ENCODE measurements at regions not wholly inside any gene's neighbourhood (a gene's known extent, or its start where the extent isn't known, plus 50 kb on each side); places are given as distances from the start of the nearest gene placed in this dataset.

DNA sequence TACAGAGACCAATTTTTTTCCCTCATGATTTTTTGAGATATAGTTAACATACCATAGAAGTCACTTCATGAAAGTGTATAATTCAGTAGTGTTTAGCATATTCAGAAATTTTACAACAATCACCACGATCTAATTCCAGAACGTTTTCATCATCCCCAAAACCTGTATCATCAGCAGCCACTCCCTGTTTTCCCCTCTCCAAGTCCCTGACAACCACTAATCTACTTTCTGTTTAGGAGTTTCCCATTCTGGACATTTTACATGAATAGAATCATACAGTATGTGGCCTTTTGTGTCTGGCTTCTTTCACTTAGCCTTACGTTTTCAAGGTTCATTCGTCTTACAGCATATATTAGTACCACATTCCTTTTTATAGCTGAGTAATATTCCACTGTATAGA is 204.2 kb upstream of the PLD5 start (continued):
- TF ChIP-seq USF1 (IDR thresholded peaks at IDR 0.05; ENCODE audit: borderline replicate concordance, extremely low read length, insufficient read depth, low read depth, low read length) = no peak
- no peak for TF ChIP-seq RELA (IDR thresholded peaks at IDR 0.05; ENCODE audit: borderline replicate concordance, partially characterized antibody)
- TF ChIP-seq CTCF (IDR thresholded peaks at IDR 0.05 in 2 of 3, conservative IDR thresholded peaks at IDR 0.05 in 1 of 3; ENCODE audit: control insufficient read depth in 2 of 3, extremely low read depth in 1 of 3, insufficient read depth in 1 of 3, low read depth in 3 of 3, low read length in 3 of 3) = no peak
- no peak for TF ChIP-seq CREM (IDR thresholded peaks at IDR 0.05; ENCODE audit: low read depth)
- TF ChIP-seq NBN (IDR thresholded peaks at IDR 0.05) = no peak

DNA sequence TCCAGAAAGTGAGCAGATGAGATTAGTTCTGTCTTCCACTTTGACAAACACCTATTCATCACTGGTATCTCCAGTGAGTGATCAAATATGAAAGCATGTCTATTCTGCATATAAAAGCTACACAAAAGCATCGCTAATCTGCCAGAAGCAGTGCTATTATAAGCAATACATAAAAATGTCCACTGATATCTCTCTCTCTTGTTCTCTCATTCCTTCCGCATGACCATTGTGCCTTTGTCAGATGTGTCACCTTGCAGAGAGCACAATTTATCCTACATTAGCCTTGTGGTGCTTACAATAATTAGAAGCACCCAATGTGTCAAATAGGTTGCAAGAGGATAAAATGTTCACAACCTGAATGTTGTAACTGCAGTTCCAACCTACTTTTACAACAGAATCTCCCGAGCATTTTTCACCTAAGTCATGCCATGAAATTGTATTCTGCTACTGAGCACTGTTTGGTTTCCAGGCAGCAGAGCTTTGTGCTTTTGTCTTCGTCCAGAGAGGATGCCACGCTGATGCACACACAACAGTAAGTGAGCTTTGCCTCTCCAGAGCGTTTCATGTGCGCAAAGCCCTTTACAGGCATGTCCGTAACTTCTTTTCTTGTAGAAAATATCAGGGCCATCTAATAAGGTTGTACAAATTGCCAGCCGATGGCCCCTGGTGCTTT is 198.7 kb upstream of the PLD5 start:
- H3K79me2 ChIP-seq (ENCODE audit: control insufficient read depth, insufficient read depth, low read length) = no peaks in the 10 kb centered on the region
- ATAC-seq (no peak), FAIRE-seq (no peak), DNase-seq (ENCODE audit: low read depth, low spot score) (no peak)
- H3K4me1 ChIP-seq (ENCODE audit: control insufficient read depth, insufficient read depth, low read length) = no peaks in the 10 kb centered on the region
- in situ Hi-C loops (cut with MboI) (no loop called here), intact Hi-C loops (cut with micrococcal nuclease; ENCODE audit: unreplicated experiment) (no loop called here)
- no peak overlapping the region for H3K4me2 ChIP-seq (ENCODE audit: control insufficient read depth, insufficient read depth)
- no peak overlapping the region for H3K9ac ChIP-seq (ENCODE audit: control insufficient read depth, insufficient read depth, low read length)
- TF ChIP-seq EP300 (IDR thresholded peaks at IDR 0.05; ENCODE audit: borderline replicate concordance in 1 of 2, control insufficient read depth in 1 of 2, low read depth in 2 of 2, low read length in 2 of 2) (no peak), USF1 (IDR thresholded peaks at IDR 0.05; ENCODE audit: borderline replicate concordance, extremely low read length, insufficient read depth, low read depth, low read length) (no peak), TCF3 (IDR thresholded peaks at IDR 0.05; ENCODE audit: borderline replicate concordance, insufficient read depth, low read depth, low read length) (no peak), HCFC1 (IDR thresholded peaks at IDR 0.05; ENCODE audit: low read length) (no peak), CREB1 (IDR thresholded peaks at IDR 0.05; ENCODE audit: low read depth) (no peak), KAT2A (conservative IDR thresholded peaks at IDR 0.05; ENCODE audit: control insufficient read depth, low read depth, low read length) (no peak), ESRRA (IDR thresholded peaks at IDR 0.05; ENCODE audit: low read length) (no peak), BCLAF1 (IDR thresholded peaks at IDR 0.05) (no peak)
- H3K9me3 ChIP-seq (replicated peaks; ENCODE audit: control insufficient read depth, insufficient read depth, low read length) = no peaks in the 10 kb centered on the region
- H2AFZ ChIP-seq (ENCODE audit: control insufficient read depth, low read depth, low read length) = no peak overlapping the region
- ChIA-PET POLR2A (no interaction called here), SMC1A (ENCODE audit: uncharacterized antibody, unreplicated experiment) (no interaction called here), CTCF (no interaction called here), RAD21 (ENCODE audit: unreplicated experiment) (no interaction called here)
- H3K27me3 ChIP-seq (replicated peaks in 1 of 2; ENCODE audit: control insufficient read depth in 2 of 2, insufficient read depth in 2 of 2, low read length in 1 of 2) = no peaks in the 10 kb centered on the region; a peak in 1 of 4 replicates
- no peaks in the 10 kb centered on the region for H3K36me3 ChIP-seq (ENCODE audit: control insufficient read depth in 2 of 2, insufficient read depth in 2 of 2, low read length in 1 of 2)
- no peak overlapping the region for H3K4me3 ChIP-seq
- H4K20me1 ChIP-seq (ENCODE audit: control insufficient read depth, insufficient read depth) = no peaks in the 10 kb centered on the region
- no TSS peak for BruUV-seq (replicated peaks)
- 32% methylated on average over 9 of the region's 9 CpGs for WGBS (ENCODE audit: insufficient coverage, insufficient replicate concordance, low lambda C conversion rate, missing lambda C conversion rate)
- H3K27ac ChIP-seq (ENCODE audit: control insufficient read depth, insufficient read depth) = no peak overlapping the region

Data from GM12878 (cell line).